Astrocyte (in vitro differentiated cells and primary cell): ENCODE measurements at regions not wholly inside any gene's neighbourhood (a gene's known extent, or its start where the extent isn't known, plus 50 kb on each side); places are given as distances from the start of the nearest gene placed in this dataset.

Source experiments
- DNase-seq: peaks from one replicate; pipeline ENCODE4 v3.0.0-alpha.2; 2010; ENCODE audit warnings: low read depth
- FAIRE-seq: peaks from 2 replicates; lab custom pipeline; 2011; peaks lifted over from hg19 to GRCh38; lab: Jason Lieb, UNC
- H2AFZ ChIP-seq: 2 replicates; pipeline ENCODE4 v1.6.0; 2012; ENCODE audit warnings: low read depth, low read length, inconsistent platforms
- H3K27ac ChIP-seq: 2 replicates; pipeline ENCODE4 v1.5.1; 2011; ENCODE audit warnings: low read depth, low read length, inconsistent platforms
- H3K27me3 ChIP-seq: 2 replicates; pipeline ENCODE4 v1.6.0; 2011; ENCODE audit warnings: low read length, inconsistent platforms; ENCODE audit not compliant: insufficient read depth
- H3K36me3 ChIP-seq: 2 replicates; pipeline ENCODE4 v1.5.1; 2011; ENCODE audit warnings: low read length, inconsistent platforms; ENCODE audit not compliant: insufficient read depth
- H3K4me1 ChIP-seq: 2 replicates; pipeline ENCODE4 v1.5.1; 2011; ENCODE audit warnings: low read length, inconsistent platforms; ENCODE audit not compliant: insufficient read depth
- H3K4me2 ChIP-seq: 2 replicates; pipeline ENCODE4 v1.6.0; 2012; ENCODE audit warnings: low read length, inconsistent platforms
- H3K4me3 ChIP-seq: 2 replicates; pipeline ENCODE4 v1.5.1; 2011; ENCODE audit warnings: low read depth, mild to moderate bottlenecking, low read length, inconsistent platforms; ENCODE audit not compliant: insufficient read depth
- H3K79me2 ChIP-seq: 2 replicates; pipeline ENCODE4 v1.6.0; 2012; ENCODE audit warnings: mild to moderate bottlenecking, low read length, inconsistent platforms; ENCODE audit not compliant: insufficient read depth
- H3K9ac ChIP-seq: 2 replicates; pipeline ENCODE4 v1.6.0; 2012; ENCODE audit warnings: mild to moderate bottlenecking, low read length, inconsistent platforms
- H3K9me3 ChIP-seq: 2 replicates; pipeline ENCODE4 v1.5.1; 2012; ENCODE audit warnings: low read depth, mild to moderate bottlenecking, low read length, inconsistent platforms; ENCODE audit not compliant: insufficient read depth
- H4K20me1 ChIP-seq: 2 replicates; pipeline ENCODE4 v1.6.0; 2012; ENCODE audit warnings: low read length, inconsistent platforms; ENCODE audit not compliant: insufficient read depth
- H3K27ac Mint-ChIP-seq: one replicate; pipeline ENCODE4 v1.8.0; 2021; ENCODE audit warnings: mild to moderate bottlenecking, mixed read lengths; ENCODE audit not compliant: unreplicated experiment
- H3K27me3 Mint-ChIP-seq: one replicate; pipeline ENCODE4 v1.8.0; 2021; ENCODE audit warnings: low read depth, mixed read lengths; ENCODE audit not compliant: unreplicated experiment
- H3K36me3 Mint-ChIP-seq: one replicate; pipeline ENCODE4 v1.8.0; 2021; ENCODE audit warnings: low read depth, mixed read lengths; ENCODE audit not compliant: unreplicated experiment
- H3K4me1 Mint-ChIP-seq: one replicate; pipeline ENCODE4 v1.8.0; 2021; ENCODE audit warnings: low read depth, mixed read lengths; ENCODE audit not compliant: unreplicated experiment
- H3K4me3 Mint-ChIP-seq: one replicate; pipeline ENCODE4 v1.8.0; 2021; ENCODE audit warnings: mild to moderate bottlenecking, moderate library complexity, mixed read lengths; ENCODE audit not compliant: unreplicated experiment
- H3K9me3 Mint-ChIP-seq: one replicate; pipeline ENCODE4 v1.8.0; 2021; ENCODE audit warnings: mild to moderate bottlenecking, mixed read lengths; ENCODE audit not compliant: unreplicated experiment
- CTCF ChIP-seq: IDR thresholded peaks from 2 replicates; pipeline ENCODE4 v1.5.1; 2011; ENCODE audit warnings: low read depth, mild to moderate bottlenecking, inconsistent platforms, low read length, moderate library complexity; ENCODE audit not compliant: insufficient read depth
- EZH2 ChIP-seq: IDR thresholded peaks from 2 replicates; pipeline ENCODE4 v1.6.1; 2012; ENCODE audit warnings: mild to moderate bottlenecking, low read length, inconsistent platforms; ENCODE audit not compliant: insufficient read depth

GRCh38 chr18:51666763-51667191 is 469.3 kb upstream of the MEX3C start:
- Histone ChIP-seq H2AFZ (peak overlapping the region; percentile 64), H3K9ac (no peak overlapping the region), H3K4me2 (peak overlapping the region; percentile 36), H3K27ac (no peak overlapping the region), H3K4me1 (no peaks in the 10 kb centered on the region), H3K9me3 (no peaks in the 10 kb centered on the region), H3K27me3 (peaks cover 2% of the 10 kb centered on the region), H3K79me2 (no peaks in the 10 kb centered on the region), H3K36me3 (no peaks in the 10 kb centered on the region), H4K20me1 (no peaks in the 10 kb centered on the region), H3K4me3 (no peak overlapping the region)
- H3K27me3 Mint-ChIP-seq = peaks cover 11% of the 10 kb centered on the region
- TF ChIP-seq EZH2 (no peak), CTCF (no peak)
- no peaks in the 10 kb centered on the region for H3K36me3 Mint-ChIP-seq
- DNase-seq (peak; percentile 1), FAIRE-seq (no peak)
- H3K4me3 Mint-ChIP-seq = no peak overlapping the region
- H3K4me1 Mint-ChIP-seq = peaks cover 9% of the 10 kb centered on the region
- H3K27ac Mint-ChIP-seq = no peak overlapping the region
- peaks cover 2% of the 10 kb centered on the region for H3K9me3 Mint-ChIP-seq

GRCh38 chr18:51668101-51668500 is 470.6 kb upstream of the MEX3C start:
- H3K27ac ChIP-seq = no peak overlapping the region
- no peak overlapping the region for H3K9ac ChIP-seq
- H2AFZ ChIP-seq = no peak overlapping the region
- peaks cover 2% of the 10 kb centered on the region for H3K27me3 ChIP-seq
- no peaks in the 10 kb centered on the region for H3K9me3 ChIP-seq
- H3K79me2 ChIP-seq = no peaks in the 10 kb centered on the region
- no peak overlapping the region for H3K27ac Mint-ChIP-seq
- DNase-seq (peak; percentile 4), FAIRE-seq (no peak)
- no peaks in the 10 kb centered on the region for H3K36me3 Mint-ChIP-seq
- peaks cover 6% of the 10 kb centered on the region for H3K27me3 Mint-ChIP-seq
- H3K4me3 ChIP-seq = no peak overlapping the region
- H3K4me2 ChIP-seq = peak overlapping the region; percentile 54
- H3K36me3 ChIP-seq = no peaks in the 10 kb centered on the region
- TF ChIP-seq CTCF (peak; percentile 76), EZH2 (no peak)
- H4K20me1 ChIP-seq = no peaks in the 10 kb centered on the region
- H3K4me3 Mint-ChIP-seq = no peak overlapping the region
- H3K4me1 Mint-ChIP-seq = peaks cover 9% of the 10 kb centered on the region
- no peaks in the 10 kb centered on the region for H3K4me1 ChIP-seq
- H3K9me3 Mint-ChIP-seq = peaks cover 2% of the 10 kb centered on the region

- Histone ChIP-seq H3K9ac (no peak overlapping the region), H3K4me3 (no peak overlapping the region), H3K4me1 (no peaks in the 10 kb centered on the region), H3K36me3 (no peaks in the 10 kb centered on the region), H3K27ac (no peak overlapping the region), H2AFZ (no peak overlapping the region), H4K20me1 (no peaks in the 10 kb centered on the region), H3K79me2 (no peaks in the 10 kb centered on the region), H3K9me3 (no peaks in the 10 kb centered on the region), H3K27me3 (peaks cover 2% of the 10 kb centered on the region), H3K4me2 (peak overlapping the region; percentile 54)
- peaks cover 9% of the 10 kb centered on the region for H3K4me1 Mint-ChIP-seq
- H3K36me3 Mint-ChIP-seq = no peaks in the 10 kb centered on the region
- peaks cover 2% of the 10 kb centered on the region for H3K9me3 Mint-ChIP-seq
- H3K27me3 Mint-ChIP-seq = peaks cover 6% of the 10 kb centered on the region
- no peak overlapping the region for H3K27ac Mint-ChIP-seq
- H3K4me3 Mint-ChIP-seq = no peak overlapping the region
- FAIRE-seq (no peak), DNase-seq (no peak)
- no peak for TF ChIP-seq CTCF
Observed at GRCh38 chr18:51668607-51669006, 471.1 kb upstream of the MEX3C start.
